Parathyroid adenoma (tissue), 2 donors: ENCODE measurements at regions not wholly inside any gene's neighbourhood (a gene's known extent, or its start where the extent isn't known, plus 50 kb on each side); places are given as distances from the start of the nearest gene placed in this dataset.

ENCODE experiments used
- H2AFZ ChIP-seq: fragments of 300-600 bp; sonication (generic); one replicate; pipeline ENCODE4 v1.7.0; 2017; ENCODE audit warnings: antibody characterized with exemption, mild to moderate bottlenecking
- H3K27ac ChIP-seq: fragments of 300-600 bp; sonication (generic); one replicate; pipeline ENCODE4 v1.7.0; 2017
- H3K27me3 ChIP-seq: fragments of 300-600 bp; sonication (generic); one replicate; pipeline ENCODE4 v1.7.0; 2017; ENCODE audit warnings: low read length; ENCODE audit not compliant: control insufficient read depth, insufficient read depth
- H3K36me3 ChIP-seq: fragments of 300-600 bp; sonication (generic); one replicate; pipeline ENCODE4 v1.7.0; 2017; ENCODE audit warnings: low read length; ENCODE audit not compliant: control insufficient read depth, insufficient read depth
- H3K4me1 ChIP-seq: fragments of 300-600 bp; sonication (generic); one replicate; pipeline ENCODE4 v1.7.0; 2017; ENCODE audit warnings: control low read depth
- H3K4me2 ChIP-seq: fragments of 300-600 bp; sonication (generic); one replicate; pipeline ENCODE4 v1.7.0; 2017; ENCODE audit warnings: low read length
- H3K4me3 ChIP-seq: fragments of 300-600 bp; sonication (generic); one replicate; pipeline ENCODE4 v1.7.0; 2017; ENCODE audit warnings: low read depth, low read length
- H3K79me2 ChIP-seq: fragments of 300-600 bp; sonication (generic); one replicate; pipeline ENCODE4 v1.7.0; 2017; ENCODE audit warnings: control low read depth
- H3K9ac ChIP-seq: fragments of 300-600 bp; sonication (generic); one replicate; pipeline ENCODE4 v1.7.0; 2017; ENCODE audit warnings: mild to moderate bottlenecking
- H3K9me3 ChIP-seq: fragments of 300-600 bp; sonication (generic); one replicate; pipeline ENCODE4 v1.7.0; 2017; ENCODE audit warnings: low read length; ENCODE audit not compliant: control insufficient read depth
- TF ChIP-seq, protein P1 (sequence below): fragments of 300-600 bp; sonication (generic); IDR thresholded peaks from one replicate; pipeline ENCODE4 v1.7.0; 2017; ENCODE audit warnings: antibody characterized with exemption, mild to moderate bottlenecking
- donor health status: primary hyperparathyroidism.

DNA sequence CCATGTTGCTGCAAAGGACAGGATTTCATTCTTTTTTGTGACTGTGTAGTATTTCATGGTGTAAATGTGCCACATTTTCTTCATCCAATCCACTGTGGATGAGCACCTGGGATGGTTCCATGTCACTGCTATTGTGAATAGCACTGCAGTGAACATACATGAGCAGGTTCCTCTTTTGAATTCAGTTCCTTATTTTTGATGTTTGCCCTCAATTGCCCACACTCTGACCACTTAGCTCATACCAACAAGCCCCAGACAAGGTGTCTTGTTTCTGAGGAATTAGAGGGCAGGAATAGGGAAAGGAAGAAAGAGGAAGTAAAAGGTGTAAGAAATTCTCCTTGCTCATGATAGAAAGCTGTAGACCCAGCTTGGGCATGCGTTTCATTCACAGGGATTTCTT lies 244.2 kb upstream of the ZNF507 start:
- H3K36me3 ChIP-seq, result no peaks in the 10 kb centered on the region
- H3K9ac ChIP-seq, result no peak overlapping the region
- no peaks in the 10 kb centered on the region for H3K9me3 ChIP-seq

DNA sequence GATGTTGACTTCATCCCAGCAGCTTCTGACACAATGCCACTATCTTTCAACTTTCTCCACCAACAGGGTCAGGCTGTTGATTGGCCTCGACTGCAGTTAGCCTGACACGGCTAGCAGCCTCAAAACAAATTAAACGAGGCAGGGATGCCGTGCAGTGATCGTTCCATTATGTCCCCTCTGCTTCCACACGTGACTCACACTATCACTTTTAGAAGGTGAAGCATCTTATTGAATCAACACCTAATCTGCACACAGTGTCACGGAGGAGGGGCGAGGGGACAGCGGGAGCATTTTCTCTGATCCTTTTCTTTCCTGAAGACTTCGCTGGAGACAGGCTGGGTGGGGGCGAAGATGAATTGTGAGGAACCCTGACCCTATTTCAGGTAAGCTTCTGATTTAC lies 241.9 kb upstream of the ZNF507 start:
- Histone ChIP-seq H3K36me3 (no peaks in the 10 kb centered on the region), H3K9ac (no peak overlapping the region), H3K9me3 (no peaks in the 10 kb centered on the region), H3K4me1 (no peaks in the 10 kb centered on the region), H3K79me2 (no peaks in the 10 kb centered on the region), H3K27me3 (peaks cover 4% of the 10 kb centered on the region), H2AFZ (no peak overlapping the region), H3K4me3 (no peak overlapping the region), H3K27ac (no peak overlapping the region), H3K4me2 (no peak overlapping the region)
- TF ChIP-seq, protein P1, sequence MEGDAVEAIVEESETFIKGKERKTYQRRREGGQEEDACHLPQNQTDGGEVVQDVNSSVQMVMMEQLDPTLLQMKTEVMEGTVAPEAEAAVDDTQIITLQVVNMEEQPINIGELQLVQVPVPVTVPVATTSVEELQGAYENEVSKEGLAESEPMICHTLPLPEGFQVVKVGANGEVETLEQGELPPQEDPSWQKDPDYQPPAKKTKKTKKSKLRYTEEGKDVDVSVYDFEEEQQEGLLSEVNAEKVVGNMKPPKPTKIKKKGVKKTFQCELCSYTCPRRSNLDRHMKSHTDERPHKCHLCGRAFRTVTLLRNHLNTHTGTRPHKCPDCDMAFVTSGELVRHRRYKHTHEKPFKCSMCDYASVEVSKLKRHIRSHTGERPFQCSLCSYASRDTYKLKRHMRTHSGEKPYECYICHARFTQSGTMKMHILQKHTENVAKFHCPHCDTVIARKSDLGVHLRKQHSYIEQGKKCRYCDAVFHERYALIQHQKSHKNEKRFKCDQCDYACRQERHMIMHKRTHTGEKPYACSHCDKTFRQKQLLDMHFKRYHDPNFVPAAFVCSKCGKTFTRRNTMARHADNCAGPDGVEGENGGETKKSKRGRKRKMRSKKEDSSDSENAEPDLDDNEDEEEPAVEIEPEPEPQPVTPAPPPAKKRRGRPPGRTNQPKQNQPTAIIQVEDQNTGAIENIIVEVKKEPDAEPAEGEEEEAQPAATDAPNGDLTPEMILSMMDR, result no peak

More for the DNA sequence above, 244.2 kb upstream of the ZNF507 start:
- Histone ChIP-seq H3K4me3 (no peak overlapping the region), H3K4me2 (no peak overlapping the region), H3K27me3 (no peaks in the 10 kb centered on the region), H2AFZ (no peak overlapping the region), H3K27ac (no peak overlapping the region), H3K4me1 (no peaks in the 10 kb centered on the region), H3K79me2 (no peaks in the 10 kb centered on the region)
- TF ChIP-seq, protein P1, result no peak

DNA sequence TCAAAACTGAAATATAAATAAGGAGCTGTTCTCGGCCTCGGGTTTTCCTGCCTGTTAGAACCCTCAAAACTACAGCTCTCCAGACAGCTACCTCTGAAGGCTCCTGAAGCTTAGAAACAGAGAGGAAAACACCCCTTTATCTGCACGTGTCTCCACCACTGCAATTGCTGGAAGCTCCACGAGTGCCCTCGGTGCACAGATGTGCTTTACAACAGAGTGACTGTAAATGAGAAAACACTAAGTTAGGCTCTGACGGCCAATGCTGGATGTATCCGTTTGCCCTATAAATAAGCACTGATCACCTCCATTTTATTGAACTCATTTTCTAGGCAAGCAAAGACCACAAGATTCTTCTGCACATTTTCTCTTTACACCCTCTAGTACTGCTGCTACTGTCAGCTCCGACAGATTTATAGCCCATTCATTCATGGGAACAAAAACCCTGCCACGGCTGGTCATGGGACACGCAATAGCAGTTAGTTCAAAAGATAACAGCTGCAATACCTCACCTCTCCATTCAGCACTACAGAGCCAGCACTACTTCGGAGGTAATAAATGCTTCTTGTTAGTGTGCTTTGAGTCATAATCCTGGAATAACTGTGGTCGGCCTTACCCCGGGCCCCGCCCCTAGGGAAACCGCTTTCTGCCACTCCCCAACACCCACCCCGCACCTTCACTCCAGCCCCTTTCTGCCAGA lies 241.1 kb upstream of the ZNF507 start:
- Histone ChIP-seq H3K36me3 (no peaks in the 10 kb centered on the region), H3K9ac (no peak overlapping the region), H3K27me3 (peaks cover 4% of the 10 kb centered on the region), H3K27ac (no peak overlapping the region), H3K4me3 (no peak overlapping the region), H3K4me1 (no peaks in the 10 kb centered on the region), H3K9me3 (no peaks in the 10 kb centered on the region), H3K4me2 (no peak overlapping the region), H2AFZ (no peak overlapping the region), H3K79me2 (no peaks in the 10 kb centered on the region)
- TF ChIP-seq, protein P1, result no peak

DNA sequence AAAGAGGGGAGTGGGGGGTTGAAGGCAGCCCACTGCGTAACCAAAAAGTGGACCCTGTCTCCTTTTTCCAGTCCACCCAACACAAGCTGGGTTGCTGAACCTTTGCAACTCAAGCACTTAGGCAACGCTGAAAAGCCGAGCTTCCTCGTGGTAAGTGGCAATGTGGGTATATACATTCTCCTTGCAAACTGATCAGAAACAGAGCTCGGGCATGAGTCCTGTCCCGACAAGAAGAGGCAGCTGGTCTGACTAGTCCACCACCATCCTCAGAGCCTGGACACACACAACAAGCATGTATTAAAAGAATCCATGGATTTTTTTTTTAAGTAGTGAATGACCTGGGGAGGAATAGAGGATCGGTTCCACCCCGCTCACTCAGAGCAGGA lies 240.6 kb upstream of the ZNF507 start:
- no peak overlapping the region for H3K4me3 ChIP-seq
- H3K9ac ChIP-seq, result no peak overlapping the region
- peaks cover 4% of the 10 kb centered on the region for H3K27me3 ChIP-seq
- no peak overlapping the region for H3K27ac ChIP-seq
- H3K79me2 ChIP-seq, result no peaks in the 10 kb centered on the region
- no peak overlapping the region for H3K4me2 ChIP-seq
- H3K4me1 ChIP-seq, result no peaks in the 10 kb centered on the region
- no peaks in the 10 kb centered on the region for H3K9me3 ChIP-seq
- H2AFZ ChIP-seq, result no peak overlapping the region
- TF ChIP-seq, protein P1, result no peak
- no peaks in the 10 kb centered on the region for H3K36me3 ChIP-seq
